ENCODE measurements at regions not wholly inside any gene's neighbourhood (a gene's known extent, or its start where the extent isn't known, plus 50 kb on each side); places are given as distances from the start of the nearest gene placed in this dataset.

- TF ChIP-seq POLR2AphosphoS5 (IDR thresholded peaks at IDR 0.05) (no peak), CTCF (IDR thresholded peaks at IDR 0.05) (no peak)
Measured at GRCh38 chr12:131468206-131468605, 242.7 kb upstream of the SFSWAP start.

Data from suprapubic skin (tissue), 3 donors.